ENCODE measurements at regions not wholly inside any gene's neighbourhood (a gene's known extent, or its start where the extent isn't known, plus 50 kb on each side); places are given as distances from the start of the nearest gene placed in this dataset.

GRCh38 chr12:97781342-97781741, 318.7 kb downstream of the RMST start:
- H3K27ac Mint-ChIP-seq, result no peak overlapping the region
- Histone ChIP-seq H3K23ac (ENCODE audit: insufficient read length, low read depth, low read length) (no peak overlapping the region), H3K9ac (ENCODE audit: extremely low read depth, insufficient read length, low read length) (no peak overlapping the region), H2BK12ac (ENCODE audit: insufficient read length, low read depth, low read length) (no peak overlapping the region), H3K4me1 (ENCODE audit: insufficient read depth, low read length) (peaks cover 3% of the 10 kb centered on the region; the same call in 1 of the 2 replicates), H3K14ac (ENCODE audit: insufficient read depth, low read length) (no peak overlapping the region), H2AK5ac (ENCODE audit: insufficient read length, low read length) (no peak overlapping the region), H3T11ph (ENCODE audit: low read length) (no peak overlapping the region), H2BK20ac (ENCODE audit: low read depth, low read length, poor library complexity, severe bottlenecking) (no peak overlapping the region), H2BK15ac (ENCODE audit: low read depth, low read length) (no peak overlapping the region), H3K9me3 (ENCODE audit: control insufficient read depth, low read depth, low read length) (peaks cover 11% of the 10 kb centered on the region), H3K4me2 (ENCODE audit: insufficient read depth, insufficient read length, low read length) (no peak overlapping the region), H3K18ac (ENCODE audit: insufficient read length, low read depth, low read length) (no peak overlapping the region), H3K27ac (ENCODE audit: insufficient read length, low read depth, low read length) (no peak overlapping the region), H2BK120ac (ENCODE audit: low read depth, low read length, poor library complexity, severe bottlenecking) (no peak overlapping the region), H3K79me1 (ENCODE audit: insufficient read depth, low read depth, low read length, poor library complexity, severe bottlenecking) (no peaks in the 10 kb centered on the region), H3K79me2 (ENCODE audit: insufficient read depth, low read length) (no peaks in the 10 kb centered on the region), H4K91ac (ENCODE audit: insufficient read length, low read depth, low read length) (no peak overlapping the region), H2AFZ (ENCODE audit: low read length) (no peak overlapping the region), H3K23me2 (ENCODE audit: insufficient read length, low read depth, low read length, poor library complexity, severe bottlenecking) (no peaks in the 10 kb centered on the region), H3K56ac (ENCODE audit: insufficient read length, low read depth, low read length) (no peak overlapping the region), H3K4ac (ENCODE audit: low read depth, low read length) (no peak overlapping the region), H4K20me1 (ENCODE audit: control insufficient read depth, insufficient read depth, insufficient read length) (no peaks in the 10 kb centered on the region), H4K5ac (ENCODE audit: insufficient read length, low read depth, low read length) (no peak overlapping the region), H4K8ac (replicated peaks; ENCODE audit: insufficient read length, low read depth, low read length) (no peak overlapping the region), H3K27me3 (ENCODE audit: insufficient read depth, low read length) (no peaks in the 10 kb centered on the region), H2BK5ac (ENCODE audit: insufficient read length, low read length) (no peak overlapping the region)
- H3K36me3 Mint-ChIP-seq (ENCODE audit: insufficient read depth in 1 of 3, low read depth in 3 of 3), result peaks cover 12 to 28% (median 21%) of the 10 kb centered on the region in 3 experiments
- H3K4me3 Mint-ChIP-seq, result no peak overlapping the region
- WGBS (ENCODE audit: extremely low coverage, insufficient read length, low lambda C conversion rate), result no CpG with 5 or more reads among the region's 5 CpGs
- TF ChIP-seq CTCF (conservative IDR thresholded peaks at IDR 0.05), result no peak
- peaks cover 25 to 35% of the 10 kb centered on the region in 2 experiments for H3K9me3 Mint-ChIP-seq
- DNase-seq, result no peak
- peaks cover 2% of the 10 kb centered on the region; the same call in 1 of the 2 replicates for H3K27me3 Mint-ChIP-seq (ENCODE audit: low read depth)
- peaks cover 27 to 31% of the 10 kb centered on the region in 2 experiments for H3K4me1 Mint-ChIP-seq

Measured in H9 (cell line).